A549 (cell line): ENCODE measurements at regions not wholly inside any gene's neighbourhood (a gene's known extent, or its start where the extent isn't known, plus 50 kb on each side); places are given as distances from the start of the nearest gene placed in this dataset.

Experiments used
- ATAC-seq, 2 experiments: fragments of 200-7000 bp in 1 of 2; fragments of >200 bp in 1 of 2; cut with Nextera tagmentation in 1 of 2; cut with Tn5 transposase in 1 of 2; 3 replicates each; pipeline versions ENCODE4 v1.8.0 to v1.9.1; 2018 to 2020; ENCODE audit warnings: mild to moderate bottlenecking in 1 of 2, moderate library complexity in 1 of 2
- CTCF ChIA-PET: fragments of 300-600 bp; sonication (Branson Sonifier 250); formaldehyde crosslinking; extraction: SDS; loops from one replicate; lab custom pipeline; 2021; ENCODE audit warnings: antibody characterized with exemption, inconsistent platforms; lab: Yijun Ruan, JAX
- POLR2A ChIA-PET: fragments of 350-600 bp; formaldehyde crosslinking; extraction: SDS; loops from one replicate; lab custom pipeline; 2021; ENCODE audit warnings: antibody characterized with exemption, inconsistent platforms; lab: Yijun Ruan, JAX
- DNase-seq, 2 experiments: peaks; one replicate each; pipeline versions ENCODE4 v3.0.0 to v3.0.0-alpha.2; 2011 to 2016; ENCODE audit warnings: low read depth in 1 of 2, low spot score in 1 of 2
- FAIRE-seq: peaks from 2 replicates; lab custom pipeline; 2011; peaks lifted over from hg19 to GRCh38; lab: Jason Lieb, UNC
- H3K27ac ChIP-seq, 2 experiments: fragments of >200 bp; sonication (Bioruptor Twin); formaldehyde crosslinking; 3 replicates each; pipeline ENCODE4 v1.5.1; 2016 to 2017
- H3K4me1 ChIP-seq: fragments of >200 bp; sonication (Bioruptor Twin); formaldehyde crosslinking; 3 replicates; pipeline ENCODE4 v1.6.1; 2016
- H3K4me2 ChIP-seq: fragments of >200 bp; sonication (Bioruptor Twin); formaldehyde crosslinking; 3 replicates; pipeline ENCODE4 v1.6.1; 2016
- H3K4me3 ChIP-seq: fragments of >200 bp; sonication (Bioruptor Twin); formaldehyde crosslinking; 3 replicates; pipeline ENCODE4 v1.5.1; 2016
- H3K9me3 ChIP-seq: fragments of >200 bp; sonication (Bioruptor Twin); formaldehyde crosslinking; 3 replicates; pipeline ENCODE4 v1.6.1; 2016
- BHLHE40 ChIP-seq: IDR thresholded peaks from 2 replicates; pipeline ENCODE4 v1.6.1; 2012; ENCODE audit warnings: low read depth, low read length, inconsistent platforms
- CBX2 ChIP-seq: fragments of 200-600 bp; sonication (generic); IDR thresholded peaks from 2 replicates; pipeline ENCODE4 v1.6.1; 2016; ENCODE audit warnings: low read depth, mild to moderate bottlenecking, borderline replicate concordance
- CBX8 ChIP-seq: fragments of 200-600 bp; sonication (generic); IDR thresholded peaks from 2 replicates; pipeline ENCODE4 v1.6.1; 2016
- CEBPB ChIP-seq, 2 experiments: fragments of >200 bp in 1 of 2; sonication (Bioruptor Twin) in 1 of 2; formaldehyde crosslinking in 1 of 2; IDR thresholded peaks; 2 replicates each; pipeline ENCODE4 v1.6.1; 2012 to 2016
- CHD2 ChIP-seq: fragments of 150-350 bp; IDR thresholded peaks from 2 replicates; pipeline ENCODE4 v1.6.1; 2014; ENCODE audit warnings: low read length; ENCODE audit not compliant: partially characterized antibody
- CTCF ChIP-seq: fragments of >200 bp; sonication (Bioruptor Twin); formaldehyde crosslinking; IDR thresholded peaks from 3 replicates; pipeline ENCODE4 v1.5.1; 2016
- E2F6 ChIP-seq: IDR thresholded peaks from 2 replicates; pipeline ENCODE4 v1.6.1; 2012; ENCODE audit warnings: low read depth, borderline replicate concordance
- EHF ChIP-seq: fragments of 250-450 bp; sonication (Bioruptor Pico); IDR thresholded peaks from 2 replicates; pipeline ENCODE4 v1.5.0; 2020; ENCODE audit warnings: mild to moderate bottlenecking
- ESRRA ChIP-seq: fragments of 150-350 bp; IDR thresholded peaks from 2 replicates; pipeline ENCODE4 v1.6.1; 2014; ENCODE audit warnings: mild to moderate bottlenecking, low read length, borderline replicate concordance
- FOSB ChIP-seq: fragments of 250-450 bp; sonication (Bioruptor Pico); IDR thresholded peaks from 2 replicates; pipeline ENCODE4 v1.5.0; 2020; ENCODE audit warnings: mild to moderate bottlenecking, moderate library complexity
- FOSL2 ChIP-seq, 2 experiments: fragments of 450-650 bp in 1 of 2; fragments of >200 bp in 1 of 2; sonication (Bioruptor Twin) in 1 of 2; formaldehyde crosslinking; IDR thresholded peaks; 2 replicates each; pipeline versions ENCODE4 v1.5.0 to v1.6.1; 2016 to 2020; ENCODE audit warnings: mild to moderate bottlenecking in 1 of 2, moderate library complexity in 1 of 2
- FOXS1 ChIP-seq: fragments of 250-450 bp; sonication (Bioruptor Pico); IDR thresholded peaks from 2 replicates; pipeline ENCODE4 v1.5.0; 2020; ENCODE audit warnings: mild to moderate bottlenecking, moderate library complexity
- HEYL ChIP-seq: fragments of 250-450 bp; sonication (Bioruptor Pico); IDR thresholded peaks from 2 replicates; pipeline ENCODE4 v1.8.0; 2021; ENCODE audit warnings: mild to moderate bottlenecking, moderate library complexity
- HOXA7 ChIP-seq: fragments of 250-450 bp; sonication (Bioruptor Pico); IDR thresholded peaks from 2 replicates; pipeline ENCODE4 v1.5.0; 2020; ENCODE audit warnings: mild to moderate bottlenecking, moderate library complexity
- HOXB13 ChIP-seq: fragments of 250-450 bp; sonication (Bioruptor Pico); IDR thresholded peaks from 2 replicates; pipeline ENCODE4 v1.5.0; 2020; ENCODE audit warnings: low read depth, mild to moderate bottlenecking, moderate library complexity
- KDM1A ChIP-seq: fragments of 200-600 bp; sonication (generic); IDR thresholded peaks from 2 replicates; pipeline ENCODE4 v1.6.1; 2016; ENCODE audit warnings: low read depth, mild to moderate bottlenecking
- MYC ChIP-seq: IDR thresholded peaks from 2 replicates; pipeline ENCODE4 v1.6.1; 2012; ENCODE audit warnings: mild to moderate bottlenecking, inconsistent platforms, low read length, improper control_type of control experiment, borderline replicate concordance
- POLR2A ChIP-seq: IDR thresholded peaks from 2 replicates; pipeline ENCODE4 v1.6.1; 2012; ENCODE audit warnings: mild to moderate bottlenecking, low read length
- RCOR1 ChIP-seq: fragments of 150-350 bp; IDR thresholded peaks from 2 replicates; pipeline ENCODE4 v1.6.1; 2014; ENCODE audit warnings: antibody characterized with exemption, low read length, low read depth
- RFX5 ChIP-seq: fragments of 450-650 bp; IDR thresholded peaks from 2 replicates; pipeline ENCODE4 v1.7.1; 2014; ENCODE audit warnings: antibody characterized with exemption, mild to moderate bottlenecking, moderate library complexity
- TP53 ChIP-seq: fragments of 250-450 bp; sonication (Bioruptor Pico); IDR thresholded peaks from 2 replicates; pipeline ENCODE4 v1.5.0; 2021; ENCODE audit warnings: mild to moderate bottlenecking, moderate library complexity
- ZC3H11A ChIP-seq: fragments of 450-650 bp; IDR thresholded peaks from 2 replicates; pipeline ENCODE4 v1.6.1; 2014; ENCODE audit warnings: antibody characterized with exemption, mild to moderate bottlenecking
- ZFP36 ChIP-seq: fragments of 450-650 bp; IDR thresholded peaks from 2 replicates; pipeline ENCODE4 v1.6.1; 2014; ENCODE audit warnings: borderline replicate concordance; ENCODE audit not compliant: partially characterized antibody
- ZNF302 ChIP-seq: fragments of 250-450 bp; sonication (Bioruptor Pico); IDR thresholded peaks from 2 replicates; pipeline ENCODE4 v1.9.0; 2021; ENCODE audit warnings: inconsistent platforms, mild to moderate bottlenecking, moderate library complexity
- ZSCAN20 ChIP-seq: fragments of 250-450 bp; sonication (Bioruptor Pico); IDR thresholded peaks from 2 replicates; pipeline ENCODE4 v1.8.0; 2022; ENCODE audit warnings: mild to moderate bottlenecking, moderate library complexity
- WGBS: methylation state at CpG from one replicate; pipeline ENCODE4 v1.1.6; 2017; ENCODE audit errors: missing lambda C conversion rate; 5-methylcytosine and 5-hydroxymethylcytosine counted together
- TF ChIP-seq, protein P1 (sequence below): fragments of >200 bp; sonication (Bioruptor Twin); formaldehyde crosslinking; IDR thresholded peaks from 3 replicates; pipeline ENCODE4 v1.6.1; 2016
- TF ChIP-seq, protein P2 (sequence below): fragments of >200 bp; sonication (Bioruptor Twin); formaldehyde crosslinking; IDR thresholded peaks from 2 replicates; pipeline ENCODE4 v1.6.1; 2016

GRCh38 chr6:153405931-153406330, 274.8 kb upstream of the RGS17 start:
- no peaks in the 10 kb centered on the region for H3K9me3 ChIP-seq
- POLR2A ChIA-PET = no interaction called here
- WGBS = 64% methylated on average over 4 of the region's 4 CpGs
- CTCF ChIA-PET = interaction anchor here (1.1 kb wide), 1 partner anchor 93 kb away, joined by 3 read pairs; no protein-coding TSS in a partner anchor
- DNase-seq = no peak
- H3K4me2 ChIP-seq = no peak overlapping the region
- no peak for FAIRE-seq
- H3K4me1 ChIP-seq = no peaks in the 10 kb centered on the region
- no peak overlapping the region for H3K4me3 ChIP-seq
- TF ChIP-seq, protein P1, sequence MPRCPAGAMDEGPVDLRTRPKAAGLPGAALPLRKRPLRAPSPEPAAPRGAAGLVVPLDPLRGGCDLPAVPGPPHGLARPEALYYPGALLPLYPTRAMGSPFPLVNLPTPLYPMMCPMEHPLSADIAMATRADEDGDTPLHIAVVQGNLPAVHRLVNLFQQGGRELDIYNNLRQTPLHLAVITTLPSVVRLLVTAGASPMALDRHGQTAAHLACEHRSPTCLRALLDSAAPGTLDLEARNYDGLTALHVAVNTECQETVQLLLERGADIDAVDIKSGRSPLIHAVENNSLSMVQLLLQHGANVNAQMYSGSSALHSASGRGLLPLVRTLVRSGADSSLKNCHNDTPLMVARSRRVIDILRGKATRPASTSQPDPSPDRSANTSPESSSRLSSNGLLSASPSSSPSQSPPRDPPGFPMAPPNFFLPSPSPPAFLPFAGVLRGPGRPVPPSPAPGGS = no peak
- no peak overlapping the region for H3K27ac ChIP-seq
- ATAC-seq = no peak

- POLR2A ChIA-PET = no interaction called here
- no peaks in the 10 kb centered on the region for H3K4me1 ChIP-seq
- no peak overlapping the region for H3K4me2 ChIP-seq
- no peak overlapping the region for H3K27ac ChIP-seq
- FAIRE-seq (no peak), ATAC-seq (no peak), DNase-seq (no peak)
- CTCF ChIA-PET = no interaction called here
- WGBS = 56% methylated on average over 2 of the region's 2 CpGs
- TF ChIP-seq CHD2 = no peak
- TF ChIP-seq EHF = no peak
- no peak for TF ChIP-seq KDM1A
- TF ChIP-seq ESRRA = no peak
- TF ChIP-seq CEBPB (IDR thresholded peaks at IDR 0.05) = no peak
- no peak for TF ChIP-seq RCOR1
- no peak for TF ChIP-seq ZFP36
- TF ChIP-seq CBX8 = no peak
- TF ChIP-seq E2F6 = no peak
- TF ChIP-seq CBX2 = no peak
- no peak for TF ChIP-seq ZC3H11A
- TF ChIP-seq, protein P2, sequence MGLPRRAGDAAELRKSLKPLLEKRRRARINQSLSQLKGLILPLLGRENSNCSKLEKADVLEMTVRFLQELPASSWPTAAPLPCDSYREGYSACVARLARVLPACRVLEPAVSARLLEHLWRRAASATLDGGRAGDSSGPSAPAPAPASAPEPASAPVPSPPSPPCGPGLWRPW = no peak
- no peak for TF ChIP-seq FOSB (CRISPR knock-in tag)
- no peak for TF ChIP-seq ZSCAN20 (CRISPR knock-in tag)
- no peak for TF ChIP-seq HOXB13
- TF ChIP-seq ZNF302 (CRISPR knock-in tag) = no peak
- TF ChIP-seq POLR2A = no peak
- no peak for TF ChIP-seq HOXA7
- TF ChIP-seq FOXS1 = no peak
- no peak for TF ChIP-seq TP53 (CRISPR knock-in tag)
- no peak overlapping the region for H3K4me3 ChIP-seq
- H3K9me3 ChIP-seq = no peaks in the 10 kb centered on the region
Measured at GRCh38 chr6:153401751-153402150, 270.7 kb upstream of the RGS17 start.

DNA sequence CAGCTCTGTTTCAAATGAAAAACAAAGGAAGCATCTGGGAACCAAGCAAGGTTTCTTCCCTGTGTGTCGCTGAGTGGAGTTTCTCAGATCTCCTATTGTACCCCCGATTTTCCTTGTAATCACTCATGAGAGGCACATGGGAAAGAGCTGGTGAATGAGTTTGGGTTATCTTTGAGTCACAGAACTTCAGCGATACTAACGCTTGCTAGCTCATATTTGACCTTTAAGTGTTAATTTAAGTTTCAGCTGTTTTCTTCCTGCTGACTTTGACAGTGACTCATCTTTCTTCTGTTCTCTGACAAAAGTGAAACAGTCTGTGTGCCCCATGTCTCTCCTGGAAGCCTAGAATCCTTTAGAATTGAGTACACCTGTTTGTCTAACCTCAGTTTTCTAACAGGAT, 261.1 kb upstream of the RGS17 start:
- H3K4me2 ChIP-seq = peak overlapping the region; percentile 51
- 0 out of 3 replicates have a peak, but pooled peaks cover 5% of the 10 kb centered on the region for H3K4me1 ChIP-seq
- no peak overlapping the region for H3K27ac ChIP-seq
- whole genome bisulfite sequencing = 23% methylated on average over 4 of the region's 4 CpGs
- H3K4me3 ChIP-seq = no peak overlapping the region
- H3K9me3 ChIP-seq = no peaks in the 10 kb centered on the region
- ChIA-PET POLR2A (no interaction called here), CTCF (no interaction called here)
- FAIRE-seq (no peak), DNase-seq (peak in 1 of 2 experiments; percentile 1), ATAC-seq (no peak; a peak in 1 of 6 replicates)
- TF ChIP-seq HEYL (CRISPR knock-in tag) (no peak), BHLHE40 (no peak), KDM1A (no peak), RFX5 (no peak), CTCF (no peak), CEBPB (IDR thresholded peaks at IDR 0.05) (no peak), MYC (no peak), FOSL2 (IDR thresholded peaks at IDR 0.05) (no peak), FOSL2 (CRISPR knock-in tag; IDR thresholded peaks at IDR 0.05) (0 out of 2 replicates have a peak, but pooled peaks have one; percentile 26)
